GM18505 (cell line): ENCODE measurements at regions not wholly inside any gene's neighbourhood (a gene's known extent, or its start where the extent isn't known, plus 50 kb on each side); places are given as distances from the start of the nearest gene placed in this dataset.

ENCODE experiments used
- ATAC-seq: cut with Tn5 transposase; IDR thresholded peaks from one replicate; pipeline ENCODE4 v1.9.1; 2021; ENCODE audit not compliant: unreplicated experiment
- POLR2A ChIP-seq: IDR thresholded peaks from 4 replicates; pipeline ENCODE4 v1.6.1; 2011; ENCODE audit warnings: borderline replicate concordance; ENCODE audit not compliant: insufficient read depth, insufficient read length; ENCODE audit errors: extremely low read depth

- no peak for TF ChIP-seq POLR2A
- no peak for ATAC-seq
Measured at GRCh38 chr20:18981962-18982539, 168.5 kb downstream of the SCP2D1 start.

- ATAC-seq, result no peak
- TF ChIP-seq POLR2A, result no peak
Measured at GRCh38 chr20:18983796-18984195, 170.2 kb downstream of the SCP2D1 start.

GRCh38 chr20:18984238-18985200 lies 170.9 kb downstream of the SCP2D1 start:
- no peak for ATAC-seq
- no peak for TF ChIP-seq POLR2A

GRCh38 chr20:18985551-18985950 lies 172.0 kb downstream of the SCP2D1 start:
- no peak for ATAC-seq
- no peak for TF ChIP-seq POLR2A

- no peak for TF ChIP-seq POLR2A
- ATAC-seq, result no peak
Measured at GRCh38 chr20:18986146-18986830, 172.7 kb downstream of the SCP2D1 start.

- no peak for TF ChIP-seq POLR2A
- ATAC-seq, result no peak
Measured at GRCh38 chr20:18986895-18987580, 173.5 kb downstream of the SCP2D1 start.

GRCh38 chr20:18987781-18988360 lies 174.3 kb downstream of the SCP2D1 start:
- no peak for ATAC-seq
- TF ChIP-seq POLR2A, result no peak

- ATAC-seq, result no peak
Measured at GRCh38 chr20:18988701-18989100, 175.1 kb downstream of the SCP2D1 start.

GRCh38 chr20:18989736-18990474 lies 176.3 kb downstream of the SCP2D1 start:
- TF ChIP-seq POLR2A, result no peak
- ATAC-seq, result no peak

More at GRCh38 chr20:18988701-18989100, 175.1 kb downstream of the SCP2D1 start:
- TF ChIP-seq POLR2A, result no peak

- ATAC-seq, result no peak
- no peak for TF ChIP-seq POLR2A
Measured at GRCh38 chr20:18991012-18991411, 177.4 kb downstream of the SCP2D1 start.

GRCh38 chr20:18992418-18992817 lies 178.8 kb downstream of the SCP2D1 start:
- no peak for TF ChIP-seq POLR2A
- no peak for ATAC-seq

- ATAC-seq, result no peak
- no peak for TF ChIP-seq POLR2A
Measured at GRCh38 chr20:18995455-18995854, 181.9 kb downstream of the SCP2D1 start.
